ENCODE measurements at regions not wholly inside any gene's neighbourhood (a gene's known extent, or its start where the extent isn't known, plus 50 kb on each side); places are given as distances from the start of the nearest gene placed in this dataset.

GRCh38 chr20:24095303-24095702 is 106.7 kb upstream of the GGTLC1 start:
- TF ChIP-seq CTCF (conservative IDR thresholded peaks at IDR 0.05) (no peak), EZH2 (IDR thresholded peaks at IDR 0.05; ENCODE audit: low read depth) (no peak)
